Mesothelial cell of epicardium (in vitro differentiated cells): ENCODE measurements at regions not wholly inside any gene's neighbourhood (a gene's known extent, or its start where the extent isn't known, plus 50 kb on each side); places are given as distances from the start of the nearest gene placed in this dataset.

ENCODE experiments used
- DNase-seq, 2 experiments: peaks; one replicate each; pipeline ENCODE4 v3.0.0; 2021; ENCODE audit warnings: low spot score in 2 of 2; ENCODE audit not compliant: unreplicated experiment in 2 of 2
- H3K27ac Mint-ChIP-seq: 2 replicates; pipeline ENCODE4 v1.8.0; 2021; ENCODE audit warnings: mixed read lengths
- H3K27me3 Mint-ChIP-seq: 2 replicates; pipeline ENCODE4 v1.8.0; 2021; ENCODE audit warnings: low read depth, mixed read lengths
- H3K36me3 Mint-ChIP-seq: 2 replicates; pipeline ENCODE4 v1.8.0; 2021; ENCODE audit warnings: mixed read lengths
- H3K4me1 Mint-ChIP-seq: 2 replicates; pipeline ENCODE4 v1.8.0; 2021; ENCODE audit warnings: mixed read lengths
- H3K4me3 Mint-ChIP-seq: 2 replicates; pipeline ENCODE4 v1.8.0; 2021; ENCODE audit warnings: mild to moderate bottlenecking, moderate library complexity, mixed read lengths
- H3K9me3 Mint-ChIP-seq: 2 replicates; pipeline ENCODE4 v1.8.0; 2021; ENCODE audit warnings: mixed read lengths
- TF ChIP-seq, protein P1 (sequence below): fragments of 200-600 bp; sonication (generic); IDR thresholded peaks from one replicate; pipeline ENCODE4 v1.5.0; 2021; ENCODE audit warnings: antibody characterized with exemption; ENCODE audit not compliant: unreplicated experiment

DNA sequence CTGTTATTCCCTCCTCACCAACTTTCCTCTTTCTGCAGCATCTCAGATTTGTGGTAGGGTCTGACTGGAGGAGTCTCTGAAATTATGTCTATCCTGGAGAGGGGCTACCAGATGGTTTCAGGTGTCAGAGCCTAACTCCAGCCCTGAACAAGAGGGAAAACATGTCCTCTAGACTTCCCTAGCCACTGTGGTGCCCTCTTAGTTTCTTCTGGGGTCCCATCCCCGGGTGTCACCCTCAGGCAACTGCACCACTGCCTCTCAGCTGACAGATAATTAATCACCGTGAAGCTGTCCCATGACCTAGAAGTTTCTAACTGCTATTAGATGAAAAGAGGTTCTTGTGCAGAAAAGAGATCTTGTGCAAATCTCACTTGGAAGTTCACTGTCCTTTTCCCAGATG, 95.1 kb upstream of the CELF4 start:
- TF ChIP-seq, protein P1, sequence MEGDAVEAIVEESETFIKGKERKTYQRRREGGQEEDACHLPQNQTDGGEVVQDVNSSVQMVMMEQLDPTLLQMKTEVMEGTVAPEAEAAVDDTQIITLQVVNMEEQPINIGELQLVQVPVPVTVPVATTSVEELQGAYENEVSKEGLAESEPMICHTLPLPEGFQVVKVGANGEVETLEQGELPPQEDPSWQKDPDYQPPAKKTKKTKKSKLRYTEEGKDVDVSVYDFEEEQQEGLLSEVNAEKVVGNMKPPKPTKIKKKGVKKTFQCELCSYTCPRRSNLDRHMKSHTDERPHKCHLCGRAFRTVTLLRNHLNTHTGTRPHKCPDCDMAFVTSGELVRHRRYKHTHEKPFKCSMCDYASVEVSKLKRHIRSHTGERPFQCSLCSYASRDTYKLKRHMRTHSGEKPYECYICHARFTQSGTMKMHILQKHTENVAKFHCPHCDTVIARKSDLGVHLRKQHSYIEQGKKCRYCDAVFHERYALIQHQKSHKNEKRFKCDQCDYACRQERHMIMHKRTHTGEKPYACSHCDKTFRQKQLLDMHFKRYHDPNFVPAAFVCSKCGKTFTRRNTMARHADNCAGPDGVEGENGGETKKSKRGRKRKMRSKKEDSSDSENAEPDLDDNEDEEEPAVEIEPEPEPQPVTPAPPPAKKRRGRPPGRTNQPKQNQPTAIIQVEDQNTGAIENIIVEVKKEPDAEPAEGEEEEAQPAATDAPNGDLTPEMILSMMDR = no peak
- Mint-ChIP-seq H3K27ac (no peak overlapping the region), H3K4me1 (peaks cover 7% of the 10 kb centered on the region), H3K36me3 (no peaks in the 10 kb centered on the region), H3K9me3 (no peaks in the 10 kb centered on the region), H3K27me3 (peaks cover 14% of the 10 kb centered on the region), H3K4me3 (no peak overlapping the region)
- no peak for DNase-seq

DNA sequence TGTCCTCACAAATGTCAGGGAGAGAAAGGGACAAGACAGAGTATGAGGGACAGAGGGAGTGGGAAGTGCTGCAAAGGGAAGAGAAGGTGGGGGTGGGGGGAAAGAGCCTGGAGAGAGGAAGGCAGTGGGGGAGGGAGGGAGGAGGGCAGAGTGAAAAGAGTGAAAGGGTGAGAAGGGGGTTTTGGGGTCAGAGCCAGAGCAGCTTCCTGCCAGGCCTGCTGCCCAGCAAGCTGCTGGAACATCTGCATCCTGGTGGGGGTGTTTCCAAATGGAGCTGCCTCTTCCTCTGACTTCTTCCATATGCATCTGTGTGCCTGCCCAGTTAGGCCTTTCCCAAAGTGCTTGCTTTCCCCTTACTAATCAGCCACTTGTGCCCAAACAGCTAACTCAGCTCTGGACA, 94.3 kb upstream of the CELF4 start:
- Mint-ChIP-seq H3K4me3 (no peak overlapping the region), H3K9me3 (no peaks in the 10 kb centered on the region), H3K36me3 (no peaks in the 10 kb centered on the region), H3K27ac (no peak overlapping the region), H3K27me3 (peaks cover 14% of the 10 kb centered on the region), H3K4me1 (peaks cover 7% of the 10 kb centered on the region)
- no peak for DNase-seq
- TF ChIP-seq, protein P1 = no peak

DNA sequence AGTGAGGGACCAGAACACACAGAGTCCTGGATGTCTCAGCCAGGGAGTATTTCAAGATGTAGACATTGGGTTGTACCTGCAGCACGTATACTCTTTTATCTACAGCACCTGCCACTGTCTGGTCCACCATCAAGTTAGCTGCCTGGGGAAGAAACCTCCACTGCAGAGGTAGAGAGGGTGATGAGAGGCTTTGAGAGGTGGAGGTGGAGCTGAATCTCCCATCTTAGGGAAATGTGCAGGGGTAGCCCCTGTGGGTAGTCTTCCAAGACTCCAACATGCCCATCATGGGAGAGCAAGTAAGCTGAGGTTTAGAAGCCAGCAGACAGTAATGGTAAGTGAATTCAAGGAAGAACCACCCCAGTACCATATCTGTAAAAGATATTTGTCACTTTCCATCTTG, 93.3 kb upstream of the CELF4 start:
- TF ChIP-seq, protein P1 = no peak
- H3K4me3 Mint-ChIP-seq = no peak overlapping the region
- peaks cover 15% of the 10 kb centered on the region for H3K27me3 Mint-ChIP-seq
- H3K9me3 Mint-ChIP-seq = no peaks in the 10 kb centered on the region
- no peaks in the 10 kb centered on the region for H3K36me3 Mint-ChIP-seq
- H3K4me1 Mint-ChIP-seq = peaks cover 8% of the 10 kb centered on the region
- no peak overlapping the region for H3K27ac Mint-ChIP-seq
- no peak for DNase-seq

DNA sequence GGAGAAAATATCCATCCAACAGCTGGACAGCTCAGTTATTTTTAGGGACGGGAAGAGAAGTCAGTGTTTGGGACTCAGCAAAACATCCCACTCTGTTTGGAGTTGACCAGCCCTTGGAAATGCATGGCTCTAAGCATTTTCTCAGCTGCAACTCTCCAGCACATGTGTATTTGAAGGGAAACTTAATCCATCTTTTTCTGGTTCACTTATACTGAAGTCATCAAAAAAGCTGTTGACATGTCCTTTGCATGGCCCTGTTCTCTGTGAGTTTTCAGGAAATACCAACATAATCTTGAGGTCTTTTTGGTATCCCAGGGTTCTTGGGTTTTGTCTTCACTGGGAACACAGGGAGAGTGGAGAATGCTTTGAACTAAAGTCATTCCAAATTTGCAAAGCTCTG, 91.9 kb upstream of the CELF4 start:
- Mint-ChIP-seq H3K36me3 (no peaks in the 10 kb centered on the region), H3K4me3 (no peak overlapping the region), H3K27ac (peak overlapping the region; percentile 43), H3K27me3 (peaks cover 18% of the 10 kb centered on the region), H3K4me1 (peaks cover 11% of the 10 kb centered on the region), H3K9me3 (no peaks in the 10 kb centered on the region)
- TF ChIP-seq, protein P1 = no peak
- no peak for DNase-seq

DNA sequence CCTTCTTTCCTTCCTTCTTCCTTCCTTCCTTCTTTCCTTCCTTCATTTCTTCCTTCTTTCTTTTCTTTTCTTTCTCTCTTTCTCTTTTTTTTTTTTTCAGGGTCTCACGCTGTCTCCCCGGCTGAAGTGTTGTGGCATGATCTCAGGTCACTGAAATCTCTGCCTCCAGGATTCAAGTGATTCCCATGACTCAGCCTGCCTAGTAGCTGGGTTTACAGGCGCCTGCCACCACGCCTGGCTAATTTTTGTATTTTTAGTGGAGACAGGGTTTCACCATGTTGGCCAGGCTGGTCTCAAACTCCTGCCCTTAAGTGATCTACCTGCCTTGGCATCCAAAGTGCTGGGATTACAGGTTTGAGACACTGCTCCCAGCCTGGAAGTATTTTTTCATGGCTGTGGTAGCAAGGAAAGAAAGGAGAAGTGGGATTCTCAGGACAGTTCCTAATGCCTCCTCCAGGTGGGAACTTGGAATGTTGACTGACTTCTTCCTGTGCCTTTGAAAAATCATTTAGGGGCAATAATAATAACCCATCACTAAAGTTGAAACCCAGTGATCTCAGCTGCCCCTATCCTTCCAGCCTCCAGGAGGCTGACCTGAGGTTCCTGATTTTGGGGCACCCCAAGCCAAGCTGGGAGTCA, 89.3 kb upstream of the CELF4 start:
- Mint-ChIP-seq H3K27me3 (peaks cover 18% of the 10 kb centered on the region), H3K27ac (no peak overlapping the region), H3K9me3 (no peaks in the 10 kb centered on the region), H3K36me3 (no peaks in the 10 kb centered on the region), H3K4me3 (no peak overlapping the region), H3K4me1 (peaks cover 11% of the 10 kb centered on the region)
- no peak for DNase-seq
- TF ChIP-seq, protein P1 = no peak

DNA sequence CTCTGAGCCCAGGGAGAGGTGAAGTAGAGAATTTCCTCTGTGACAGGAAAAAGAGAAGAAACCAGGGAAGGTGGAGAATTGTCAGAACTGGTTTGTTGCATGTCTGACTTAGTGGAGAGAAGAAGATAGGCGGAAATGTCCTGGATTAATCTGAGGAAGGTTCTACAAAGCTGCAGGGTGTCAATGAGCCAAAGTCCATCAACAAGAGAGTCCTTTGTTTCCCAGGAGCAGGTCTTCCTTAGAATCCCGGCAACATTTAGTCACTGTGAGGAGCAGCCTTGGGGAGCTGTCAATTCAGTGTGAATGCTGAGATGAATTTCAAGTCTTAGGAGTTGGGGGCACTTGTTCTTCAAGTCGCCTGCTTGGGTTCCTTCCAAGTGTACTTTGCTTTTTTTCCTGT, 88.4 kb upstream of the CELF4 start:
- H3K27ac Mint-ChIP-seq = no peak overlapping the region
- H3K36me3 Mint-ChIP-seq = peaks cover 2% of the 10 kb centered on the region
- TF ChIP-seq, protein P1 = no peak
- H3K4me1 Mint-ChIP-seq = peaks cover 11% of the 10 kb centered on the region
- H3K27me3 Mint-ChIP-seq = peaks cover 14% of the 10 kb centered on the region
- no peak for DNase-seq
- no peak overlapping the region for H3K4me3 Mint-ChIP-seq
- H3K9me3 Mint-ChIP-seq = peaks cover 5% of the 10 kb centered on the region
